Lower lobe of right lung (tissue), 2 donors: ENCODE measurements at regions not wholly inside any gene's neighbourhood (a gene's known extent, or its start where the extent isn't known, plus 50 kb on each side); places are given as distances from the start of the nearest gene placed in this dataset.

Experiments used
- ATAC-seq, 2 donors: fragments of 200-7000 bp; cut with Tn5 transposase; one replicate each; pipeline ENCODE4 v1.9.1; 2020 to 2022; ENCODE audit warnings: mild to moderate bottlenecking in 2 of 2, moderate library complexity in 2 of 2
- DNase-seq: peaks from one replicate; pipeline ENCODE4 v3.0.0-alpha.2; 2020
- H3K27ac ChIP-seq: fragments of 200-600 bp; one replicate; pipeline ENCODE4 v1.8.0; 2022
- H3K27me3 ChIP-seq: fragments of 200-600 bp; one replicate; pipeline ENCODE4 v1.8.0; 2022; ENCODE audit warnings: low read depth
- H3K36me3 ChIP-seq: fragments of 200-600 bp; one replicate; pipeline ENCODE4 v1.8.0; 2022; ENCODE audit warnings: mild to moderate bottlenecking
- H3K4me1 ChIP-seq: fragments of 200-600 bp; one replicate; pipeline ENCODE4 v1.8.0; 2022
- H3K4me3 ChIP-seq: fragments of 200-600 bp; one replicate; pipeline ENCODE4 v1.8.0; 2022; ENCODE audit warnings: mild to moderate bottlenecking
- H3K9me3 ChIP-seq: fragments of 200-600 bp; one replicate; pipeline ENCODE4 v1.8.0; 2022
- CTCF ChIP-seq: fragments of 200-600 bp; IDR thresholded peaks from one replicate; pipeline ENCODE4 v1.8.0; 2022; ENCODE audit warnings: antibody characterized with exemption, mild to moderate bottlenecking
- intact Hi-C: fragments of 100-400 bp; cut with DNase I; formaldehyde crosslinking; loops from one replicate; pipeline ENCODE4 v1.11.0; 2022
- donor health status: DM: no; HTN: yes; CAD: no; lungs with severe emphysema.

- Histone ChIP-seq H3K27me3 (no peaks in the 10 kb centered on the region), H3K4me3 (no peak overlapping the region), H3K27ac (no peak overlapping the region), H3K4me1 (no peaks in the 10 kb centered on the region), H3K36me3 (no peaks in the 10 kb centered on the region), H3K9me3 (no peaks in the 10 kb centered on the region)
- DNase-seq (no peak), ATAC-seq (no peak)
- TF ChIP-seq CTCF = no peak
- intact Hi-C loops = no loop called here
Observed at GRCh38 chr9:69955536-69956355, 87.9 kb upstream of the MAMDC2 start.

- intact Hi-C loops = no loop called here
- Histone ChIP-seq H3K4me3 (no peak overlapping the region), H3K27ac (no peak overlapping the region), H3K9me3 (no peaks in the 10 kb centered on the region), H3K36me3 (no peaks in the 10 kb centered on the region), H3K27me3 (no peaks in the 10 kb centered on the region), H3K4me1 (no peaks in the 10 kb centered on the region)
- ATAC-seq (no peak), DNase-seq (no peak)
- TF ChIP-seq CTCF = no peak
Observed at GRCh38 chr9:69961843-69962242, 81.8 kb upstream of the MAMDC2 start.

- H3K4me3 ChIP-seq = no peak overlapping the region
- H3K9me3 ChIP-seq = no peaks in the 10 kb centered on the region
- H3K4me1 ChIP-seq = no peaks in the 10 kb centered on the region
- no peak for DNase-seq
- H3K27ac ChIP-seq = no peak overlapping the region
- no peak for ATAC-seq
- no peaks in the 10 kb centered on the region for H3K36me3 ChIP-seq
- H3K27me3 ChIP-seq = no peaks in the 10 kb centered on the region
- TF ChIP-seq CTCF = no peak
- intact Hi-C loops = no loop called here
Observed at GRCh38 chr9:69963803-69964202, 79.8 kb upstream of the MAMDC2 start.

- Histone ChIP-seq H3K9me3 (no peaks in the 10 kb centered on the region), H3K4me1 (no peaks in the 10 kb centered on the region), H3K27me3 (no peaks in the 10 kb centered on the region), H3K4me3 (no peak overlapping the region), H3K36me3 (no peaks in the 10 kb centered on the region), H3K27ac (no peak overlapping the region)
- ATAC-seq (no peak), DNase-seq (no peak)
- no peak for TF ChIP-seq CTCF
- intact Hi-C loops = no loop called here
Observed at GRCh38 chr9:69964446-69964845, 79.2 kb upstream of the MAMDC2 start.

- Histone ChIP-seq H3K9me3 (no peaks in the 10 kb centered on the region), H3K4me1 (no peaks in the 10 kb centered on the region), H3K36me3 (no peaks in the 10 kb centered on the region), H3K27ac (no peak overlapping the region), H3K4me3 (no peak overlapping the region), H3K27me3 (no peaks in the 10 kb centered on the region)
- DNase-seq (no peak), ATAC-seq (no peak)
- no peak for TF ChIP-seq CTCF
- intact Hi-C loops = no loop called here
Observed at GRCh38 chr9:69965416-69966145, 78.1 kb upstream of the MAMDC2 start.
